DMS 273 (cell line): ENCODE measurements at regions not wholly inside any gene's neighbourhood (a gene's known extent, or its start where the extent isn't known, plus 50 kb on each side); places are given as distances from the start of the nearest gene placed in this dataset.

Experiments used
- DNase-seq: peaks from one replicate; lab custom pipeline; 2025; ENCODE audit not compliant: unreplicated experiment; lab: John Stamatoyannopoulos, UW

DNA sequence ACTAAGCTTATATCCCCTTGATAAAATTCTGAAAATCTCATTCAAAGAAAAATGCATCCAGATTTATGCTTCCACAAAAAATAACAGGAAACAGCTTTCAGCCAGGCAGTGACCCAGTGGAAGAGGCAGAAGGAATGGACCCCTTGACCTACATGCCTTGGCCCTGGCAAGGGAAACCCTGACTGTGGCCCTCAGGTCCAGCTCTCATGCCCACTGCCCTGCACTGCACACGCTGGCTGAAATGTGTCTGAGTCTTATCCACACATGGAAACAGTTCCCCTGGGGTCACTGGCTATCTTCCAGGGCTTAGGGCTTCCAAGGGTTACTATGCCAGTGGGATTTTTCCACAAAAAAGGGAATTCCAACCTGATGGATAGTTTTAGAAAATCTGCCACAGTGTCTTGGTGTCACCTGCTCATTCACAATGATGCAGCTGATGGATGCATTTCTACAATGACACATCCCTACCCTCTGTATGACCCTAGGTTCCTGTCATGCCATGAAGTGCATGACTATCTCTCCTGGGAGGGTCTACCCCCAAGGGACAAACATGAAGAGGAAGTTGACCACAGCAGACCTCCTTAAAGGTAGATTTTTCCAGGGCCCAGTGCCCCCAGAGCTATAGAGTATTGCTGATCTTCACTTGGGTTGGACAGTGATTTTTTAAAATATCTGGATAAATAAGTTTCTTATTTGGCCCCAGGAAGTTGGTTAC is 121.9 kb upstream of the CD93 start:
- DNase-seq: no peak

DNA sequence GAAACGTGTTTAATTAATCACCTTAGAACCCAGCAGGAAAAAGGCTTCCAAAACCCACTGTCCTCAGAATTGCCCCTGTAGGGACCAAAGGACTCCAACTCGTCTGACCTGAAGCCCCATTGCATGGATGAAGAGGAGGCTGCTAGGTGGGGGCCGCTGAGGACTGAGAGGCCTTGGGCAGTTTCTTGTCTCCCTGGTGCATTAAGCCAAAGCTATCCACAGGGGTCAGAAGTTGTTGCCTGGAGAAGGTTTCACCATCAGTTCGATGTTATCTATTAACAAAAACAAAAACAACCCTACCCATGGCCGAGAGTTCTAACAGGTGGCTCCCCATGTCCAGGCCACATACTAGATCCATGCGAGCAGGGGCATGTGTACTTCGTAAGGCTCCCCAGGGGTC is 120.9 kb upstream of the CD93 start:
- no peak for DNase-seq

DNA sequence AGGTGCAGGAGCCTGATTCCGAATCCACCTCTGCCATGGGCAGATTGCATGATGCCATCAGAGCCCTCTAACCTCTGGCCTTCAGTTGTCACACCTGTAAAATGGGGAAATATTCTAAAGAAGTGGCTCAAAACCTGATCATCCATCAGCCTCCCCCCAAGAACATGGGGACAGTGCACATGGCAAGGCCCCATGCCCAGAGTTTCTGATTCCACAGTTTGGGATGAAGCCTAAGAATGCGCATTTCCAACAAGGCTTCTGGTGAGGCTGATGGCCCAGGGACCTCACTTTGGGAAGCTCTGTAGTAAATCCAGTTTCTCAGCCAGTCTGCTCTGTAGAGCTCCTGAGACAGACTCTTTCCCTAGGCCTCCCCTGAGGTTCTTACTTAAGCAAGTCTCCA is 119.9 kb upstream of the CD93 start:
- no peak for DNase-seq

- DNase-seq: no peak
These were observed 119.5 kb upstream of the CD93 start for GRCh38 chr20:23205611-23206041.

DNA sequence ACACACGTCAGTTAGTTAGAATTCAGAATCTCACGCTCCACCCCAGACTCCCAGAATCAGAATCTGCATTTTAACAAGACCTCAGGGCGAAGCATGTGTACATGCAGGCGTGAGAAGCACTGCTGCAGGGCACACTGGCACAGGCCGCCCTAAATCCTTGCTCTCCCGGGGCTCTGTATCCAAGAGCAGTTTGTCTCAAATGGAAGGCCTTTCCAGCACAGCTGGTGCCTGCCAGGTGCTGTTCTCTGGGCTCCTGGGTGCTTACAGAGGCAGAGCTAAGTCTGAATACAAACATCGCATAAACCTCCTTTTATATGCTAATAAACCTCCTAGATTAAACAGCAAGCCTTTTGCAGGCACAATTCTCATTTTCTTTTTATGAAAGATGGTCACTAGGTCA is 119.1 kb upstream of the CD93 start:
- no peak for DNase-seq

DNA sequence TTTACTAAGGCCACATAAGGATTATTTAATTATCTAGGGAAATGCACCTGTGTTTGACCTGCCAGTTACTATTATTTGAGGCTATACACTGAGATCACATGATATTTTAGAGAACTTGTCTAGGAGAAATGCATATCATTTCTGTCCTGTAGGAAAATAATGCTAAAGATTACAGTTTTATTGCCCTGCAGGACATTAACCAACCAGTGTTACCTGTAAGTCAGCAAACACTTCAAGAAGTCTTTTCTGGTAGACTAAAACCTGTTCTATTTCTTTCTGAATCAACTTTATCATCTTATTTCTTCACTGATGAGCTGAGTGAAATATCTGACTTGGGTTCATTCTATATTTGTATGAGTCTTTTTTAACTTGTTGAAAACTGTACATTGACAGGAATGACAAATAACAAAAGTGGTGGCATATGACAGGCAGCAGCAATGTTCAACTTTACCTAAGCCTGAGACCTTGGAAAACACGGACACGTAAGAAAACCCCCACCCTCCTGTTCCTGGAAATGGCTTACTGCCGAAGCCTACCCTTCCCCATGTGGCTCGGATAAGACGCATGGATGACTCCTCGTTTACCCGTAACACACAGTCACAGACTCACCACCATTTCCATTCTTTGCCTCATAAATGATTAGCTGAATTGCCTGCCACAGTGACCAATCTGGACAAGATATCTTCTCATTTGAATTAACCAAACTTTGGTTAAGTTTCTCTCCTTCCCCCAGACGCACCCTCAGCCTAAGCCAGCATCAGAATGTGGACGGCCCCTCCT is 118.0 kb upstream of the CD93 start:
- no peak for DNase-seq

GRCh38 chr20:23203310-23203709 is 117.2 kb upstream of the CD93 start:
- DNase-seq: no peak

GRCh38 chr20:23201658-23202057 is 115.5 kb upstream of the CD93 start:
- DNase-seq: no peak

DNA sequence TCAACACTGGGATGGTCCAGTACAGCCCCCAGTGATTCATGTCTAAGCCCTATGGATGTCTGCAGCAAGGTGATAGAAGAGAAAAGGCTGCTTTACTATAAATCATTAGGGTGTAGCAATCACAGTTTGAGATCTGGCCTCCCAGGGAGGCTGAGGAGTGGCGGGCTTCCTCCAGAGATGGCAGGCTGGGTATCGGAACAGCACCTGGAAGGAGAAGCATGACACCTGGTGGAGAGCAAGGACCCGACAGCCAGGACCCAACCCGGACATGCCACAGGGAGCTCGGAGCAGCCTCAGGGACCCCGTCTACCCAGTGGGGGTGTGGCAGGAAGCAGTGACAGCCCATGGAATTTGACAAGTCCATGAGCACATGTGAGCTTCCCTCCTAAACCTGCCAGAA is 114.8 kb upstream of the CD93 start:
- DNase-seq: peak; percentile 25

GRCh38 chr20:23200413-23200812 is 114.3 kb upstream of the CD93 start:
- no peak for DNase-seq

- no peak for DNase-seq
These were observed 113.2 kb upstream of the CD93 start for GRCh38 chr20:23199356-23199755.

GRCh38 chr20:23198815-23199214 is 112.7 kb upstream of the CD93 start:
- DNase-seq: no peak

- no peak for DNase-seq
These were observed 111.7 kb upstream of the CD93 start for GRCh38 chr20:23197836-23198235.

DNA sequence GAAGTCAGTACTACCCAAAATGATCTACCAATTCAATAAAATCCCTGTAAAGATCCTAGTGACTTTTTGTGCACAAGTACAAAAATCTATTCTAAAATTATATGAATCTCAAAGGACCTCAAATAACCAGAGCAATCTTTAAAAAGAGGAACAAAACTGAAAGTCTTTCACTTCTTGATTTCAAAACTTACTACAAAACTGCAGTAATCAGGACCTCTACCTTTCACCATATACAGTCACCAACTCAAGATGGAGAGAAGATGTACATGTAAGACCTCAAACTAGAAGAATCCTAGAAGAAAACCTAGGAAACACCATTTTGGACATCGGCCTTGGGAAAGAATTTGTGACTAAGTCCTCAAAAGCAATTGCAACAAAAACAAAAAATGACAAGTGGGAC is 109.5 kb upstream of the CD93 start:
- no peak for DNase-seq

DNA sequence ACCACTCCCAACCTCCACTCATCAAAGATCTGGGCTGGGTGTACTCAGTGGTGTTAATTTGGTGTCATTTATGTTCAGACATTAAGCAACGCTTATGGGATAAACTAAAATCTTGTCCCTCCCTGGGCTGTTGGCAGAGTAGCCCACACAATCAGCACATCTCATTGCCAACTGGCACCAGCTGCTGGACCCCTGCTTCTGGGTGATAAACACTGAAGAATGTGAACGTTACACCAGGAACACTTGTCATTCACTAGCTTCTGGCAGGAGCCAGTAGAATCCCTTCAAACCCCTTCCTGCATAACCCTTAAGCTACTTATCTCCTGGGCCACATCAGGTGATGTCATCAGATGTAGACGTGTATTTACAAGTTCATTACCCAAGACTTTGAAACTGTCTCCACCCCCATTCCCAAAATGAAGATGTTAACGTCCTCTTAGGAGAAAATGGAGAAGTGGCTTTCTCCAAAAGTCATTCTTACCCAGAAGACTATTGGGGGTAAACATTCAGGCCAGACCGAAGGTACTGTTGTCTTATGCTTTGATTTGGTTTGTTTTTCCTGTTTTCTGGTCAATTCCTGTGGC is 107.8 kb upstream of the CD93 start:
- DNase-seq: no peak

- no peak for DNase-seq
These were observed 106.3 kb upstream of the CD93 start for GRCh38 chr20:23192469-23192868.

DNA sequence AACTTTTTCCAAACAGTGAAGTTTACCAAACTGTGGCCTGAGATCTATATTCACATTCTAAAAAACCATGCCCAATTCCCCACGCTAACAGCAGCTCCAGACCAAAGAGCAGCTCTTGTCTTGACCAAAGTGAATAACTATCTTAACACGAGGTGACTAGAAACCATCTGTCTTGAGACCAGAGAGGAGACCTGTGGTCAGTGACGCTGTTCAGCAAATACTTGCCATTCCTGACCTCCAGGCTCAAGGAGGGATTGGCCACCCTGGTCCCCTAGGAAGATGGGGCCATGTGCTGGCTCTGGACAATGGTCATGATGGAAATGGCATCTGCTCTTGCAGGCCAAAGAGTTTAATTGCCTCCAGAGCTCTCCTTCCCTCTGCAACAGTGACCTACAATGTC is 104.4 kb upstream of the CD93 start:
- no peak for DNase-seq

DNA sequence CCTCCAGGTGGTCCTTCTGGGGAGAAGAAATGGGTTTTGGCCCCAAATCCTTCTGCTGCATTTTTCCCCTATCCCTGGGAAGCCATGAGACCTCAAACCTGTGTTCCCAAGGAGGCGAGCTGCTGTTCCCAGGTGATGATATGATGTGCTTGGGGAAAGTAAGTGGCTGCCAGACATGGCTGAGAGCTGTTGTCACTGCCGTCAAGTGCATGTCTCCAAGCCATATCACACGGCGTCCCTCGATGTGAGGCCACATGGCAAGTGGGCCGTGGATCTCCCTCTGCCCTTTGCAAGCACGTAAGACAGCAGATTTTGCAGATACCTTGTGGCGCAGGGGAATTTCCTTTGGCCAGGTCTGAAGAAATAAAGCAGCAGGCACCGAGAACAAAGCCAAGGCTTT is 103.7 kb upstream of the CD93 start:
- no peak for DNase-seq

- DNase-seq: no peak
These were observed 103.2 kb upstream of the CD93 start for GRCh38 chr20:23189341-23189740.

DNA sequence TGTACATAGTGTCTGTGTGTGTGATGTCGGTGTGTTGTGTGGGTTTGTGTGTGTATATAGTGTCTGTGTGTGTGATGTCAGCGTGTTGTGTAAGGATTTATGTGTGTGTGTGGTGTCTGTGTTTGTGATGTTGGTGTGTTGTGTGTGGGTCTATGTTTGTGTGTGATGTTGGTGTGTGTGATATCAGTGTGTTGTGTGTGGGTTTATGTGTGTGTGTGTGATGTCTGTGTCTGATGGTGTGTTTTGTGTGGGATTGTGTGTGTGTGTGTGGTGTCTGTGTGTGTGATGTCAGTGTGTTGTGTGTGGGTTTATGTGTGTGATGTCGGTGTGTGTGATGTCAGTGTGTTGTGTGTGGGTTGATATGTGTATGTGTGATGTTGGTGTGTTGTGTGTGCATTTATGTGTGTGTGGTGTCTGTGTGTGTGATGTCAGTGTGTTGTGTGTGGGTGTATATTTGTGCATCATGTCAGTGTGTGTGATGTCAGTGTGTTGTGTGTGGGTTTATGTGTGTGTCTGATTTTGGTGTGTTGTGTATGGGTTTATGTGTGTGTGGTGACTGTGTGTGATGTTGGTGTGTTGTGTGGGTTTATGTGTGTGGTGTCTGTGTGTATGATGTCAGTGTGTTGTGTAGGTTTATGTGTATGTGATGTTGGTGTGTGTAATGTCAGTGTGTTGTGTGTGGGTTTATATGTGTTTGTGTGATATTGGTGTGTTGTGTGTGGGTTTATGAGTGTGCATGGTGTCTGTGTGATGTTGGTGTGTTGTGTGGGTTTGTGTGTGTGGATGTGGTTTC is 102.4 kb upstream of the CD93 start:
- no peak for DNase-seq

DNA sequence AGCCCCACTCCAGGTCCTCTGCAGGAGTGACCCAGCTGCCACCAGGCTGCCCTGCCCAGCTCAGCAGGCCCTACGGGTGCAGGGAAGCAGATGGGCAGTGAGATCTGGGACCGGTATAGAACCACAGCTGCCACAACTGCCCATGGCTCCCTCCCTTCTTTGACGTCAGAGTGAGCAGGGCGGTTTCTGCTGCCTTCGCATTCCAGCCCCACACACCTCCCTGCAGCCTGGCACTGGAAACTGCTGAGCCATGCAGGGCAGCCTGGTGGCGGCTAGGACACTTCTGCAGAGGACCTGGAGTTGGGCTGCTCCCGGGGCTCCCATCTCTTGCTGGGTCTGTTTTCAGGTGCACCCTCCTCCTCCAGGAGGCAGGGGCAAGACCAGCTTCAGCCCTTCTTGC is 101.6 kb upstream of the CD93 start:
- DNase-seq: no peak

DNA sequence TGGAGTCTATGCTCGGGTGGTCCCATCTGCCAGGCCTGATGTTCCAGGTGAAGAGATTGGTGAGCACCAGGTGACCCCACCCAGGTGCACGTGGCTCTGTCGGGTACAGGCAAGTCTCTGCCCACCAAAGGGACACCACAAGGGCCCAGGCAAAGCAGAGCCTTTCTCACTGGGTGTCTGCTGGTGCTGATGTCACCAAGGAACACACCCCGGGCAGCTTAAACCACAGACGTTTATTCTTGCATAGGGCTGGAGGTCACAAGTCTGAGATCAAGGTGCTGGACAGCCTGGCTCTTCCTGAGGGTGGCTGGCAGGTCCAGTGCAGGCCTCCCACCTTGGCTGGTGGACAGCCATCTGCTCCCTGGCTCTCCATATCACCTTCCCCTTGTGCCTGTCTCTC is 100.7 kb upstream of the CD93 start:
- DNase-seq: no peak
